Motor neuron (in vitro differentiated cells): ENCODE measurements at regions not wholly inside any gene's neighbourhood (a gene's known extent, or its start where the extent isn't known, plus 50 kb on each side); places are given as distances from the start of the nearest gene placed in this dataset.
"Not testable (repeated sequence)": the region's sequence is repeated elsewhere in the genome, so short reads cannot be mapped to it uniquely, and the experiment has no call there.

Experiments used
- ATAC-seq, 8 experiments: fragments of 200-7000 bp; cut with Tn5 transposase; replicated peaks in 6 of 8; 2 replicates each; pipeline ENCODE4 v1.8.0; 2021; ENCODE audit warnings: mild to moderate bottlenecking in 8 of 8, moderate library complexity in 8 of 8
- H3K27ac ChIP-seq, 2 donors: fragments of 250-450 bp; sonication (Bioruptor Pico); 2 replicates each; pipeline ENCODE4 v1.9.0; 2021; ENCODE audit warnings: antibody characterized with exemption in 2 of 2, mild to moderate bottlenecking in 2 of 2, moderate library complexity in 1 of 2
- H3K4me1 ChIP-seq, 2 donors: fragments of 250-450 bp; sonication (Bioruptor Pico); replicated peaks in 1 of 2; 2 replicates each; pipeline ENCODE4 v1.6.1; 2021; ENCODE audit warnings: antibody characterized with exemption in 2 of 2, mild to moderate bottlenecking in 2 of 2, moderate library complexity in 1 of 2
- H3K4me3 ChIP-seq, 5 donors: fragments of 250-450 bp; sonication (Bioruptor Pico); 2 replicates each; pipeline ENCODE4 v1.9.0; 2021; ENCODE audit warnings: antibody characterized with exemption in 5 of 5, mild to moderate bottlenecking in 5 of 5, moderate library complexity in 4 of 5
- WGBS, 10 experiments: fragments of 450-650 bp; shearing (Covaris generic); methylation state at CpG; one replicate each; pipeline ENCODE4 v1.0.0; 2022; 5-methylcytosine and 5-hydroxymethylcytosine counted together
- in situ Hi-C, 9 experiments: fragments of 400-800 bp; cut with MboI; loops; one replicate each; pipeline ENCODE4 v1.15.0; 2021; ENCODE audit warnings: low sequenced_read_pairs in 9 of 9, low pct_unique_long_range_greater_than_20kb in 2 of 9; ENCODE audit not compliant: unreplicated experiment in 9 of 9

GRCh38 chr16:70014915-70015314 is 63.8 kb downstream of the CLEC18A start:
- H3K4me3 ChIP-seq, H3K4me1 ChIP-seq, in situ Hi-C loops, H3K27ac ChIP-seq: not testable (repeated sequence)
- 83 to 100% (median 97%) methylated on average over 1 to 5 of the region's 6 CpGs; no CpG with 5 or more reads in 4 of the 10 experiments for WGBS, 10 experiments
- peak in 3 of 8 experiments; percentile 24 to 94 (median 89) for ATAC-seq

- peak in 2 of 8 experiments; percentile 34 to 46 for ATAC-seq
- H3K4me3 ChIP-seq, H3K4me1 ChIP-seq, in situ Hi-C loops, H3K27ac ChIP-seq: not testable (repeated sequence)
- WGBS, 10 experiments: 60% methylated on average over 1 of the region's 5 CpGs; no CpG with 5 or more reads in 8 of the 10 experiments
These were observed 65.6 kb downstream of the CLEC18A start for GRCh38 chr16:70016751-70017150.

GRCh38 chr16:70018254-70018653 is 67.1 kb downstream of the CLEC18A start:
- Histone ChIP-seq H3K4me1 (no peaks in the 10 kb centered on the region), H3K4me3 (no peak overlapping the region), H3K27ac (no peak overlapping the region)
- 30 to 56% (median 43%) methylated on average over 1 to 6 of the region's 6 CpGs; no CpG with 5 or more reads in 3 of the 10 experiments for WGBS, 10 experiments
- peak in 4 of 8 experiments; percentile 32 to 97 (median 56) for ATAC-seq
- in situ Hi-C loops: no loop called here

- H3K4me1 ChIP-seq, H3K4me3 ChIP-seq, in situ Hi-C loops, H3K27ac ChIP-seq: not testable (repeated sequence)
- WGBS, 10 experiments: 20 to 93% (median 79%) methylated on average over 1 to 4 of the region's 5 CpGs; no CpG with 5 or more reads in 4 of the 10 experiments
- peak in 2 of 8 experiments; percentile 9 to 18 for ATAC-seq
These were observed 72.1 kb downstream of the CLEC18A start for GRCh38 chr16:70023207-70023606.

- H3K4me1 ChIP-seq, H3K27ac ChIP-seq, H3K4me3 ChIP-seq, ATAC-seq, in situ Hi-C loops: not testable (repeated sequence)
- WGBS, 10 experiments: 73 to 100% (median 94%) methylated on average over 1 to 5 of the region's 5 CpGs; no CpG with 5 or more reads in 7 of the 10 experiments
These were observed 72.8 kb downstream of the CLEC18A start for GRCh38 chr16:70023956-70024355.

- H3K4me1 ChIP-seq, in situ Hi-C loops, H3K4me3 ChIP-seq, H3K27ac ChIP-seq: not testable (repeated sequence)
- peak; percentile 28 to 91 (median 64) for ATAC-seq
- 0 to 100% (median 83%) methylated on average over 1 to 4 of the region's 8 CpGs; no CpG with 5 or more reads in 3 of the 10 experiments for WGBS, 10 experiments
These were observed 75.2 kb downstream of the CLEC18A start for GRCh38 chr16:70026165-70026854.

- in situ Hi-C loops, H3K4me1 ChIP-seq, H3K27ac ChIP-seq, ATAC-seq, H3K4me3 ChIP-seq: not testable (repeated sequence)
- WGBS, 10 experiments: 92% methylated on average over 4 of the region's 10 CpGs; no CpG with 5 or more reads in 9 of the 10 experiments
These were observed 81.2 kb upstream of the PDPR start for GRCh38 chr16:70032906-70033305.

- in situ Hi-C loops, H3K27ac ChIP-seq, H3K4me1 ChIP-seq, H3K4me3 ChIP-seq: not testable (repeated sequence)
- whole genome bisulfite sequencing, 10 experiments: no CpG with 5 or more reads among the region's 3 CpGs
- ATAC-seq: peak in 1 of 8 experiments; percentile 24
These were observed 76.2 kb upstream of the PDPR start for GRCh38 chr16:70037913-70038312.

- H3K4me3 ChIP-seq, H3K4me1 ChIP-seq, H3K27ac ChIP-seq, in situ Hi-C loops: not testable (repeated sequence)
- WGBS, 10 experiments: 57 to 100% (median 92%) methylated on average over 2 to 4 of the region's 5 CpGs; no CpG with 5 or more reads in 2 of the 10 experiments
- ATAC-seq: peak in 2 of 8 experiments; percentile 39 to 52
These were observed 73.6 kb upstream of the PDPR start for GRCh38 chr16:70040554-70040953.

GRCh38 chr16:70043538-70044067 is 70.5 kb upstream of the PDPR start:
- 80 to 100% (median 93%) methylated on average over 1 to 3 of the region's 7 CpGs; no CpG with 5 or more reads in 5 of the 10 experiments for WGBS, 10 experiments
- H3K27ac ChIP-seq, ATAC-seq, in situ Hi-C loops, H3K4me1 ChIP-seq, H3K4me3 ChIP-seq: not testable (repeated sequence)

GRCh38 chr16:70046560-70046959 is 67.6 kb upstream of the PDPR start:
- H3K4me3 ChIP-seq, in situ Hi-C loops, H3K4me1 ChIP-seq, ATAC-seq, H3K27ac ChIP-seq: not testable (repeated sequence)
- no CpG with 5 or more reads among the region's 3 CpGs for WGBS, 10 experiments

GRCh38 chr16:70048083-70048482 is 66.0 kb upstream of the PDPR start:
- H3K4me3 ChIP-seq, in situ Hi-C loops, ATAC-seq, H3K27ac ChIP-seq, H3K4me1 ChIP-seq: not testable (repeated sequence)
- WGBS, 10 experiments: 51 to 100% (median 75%) methylated on average over 1 to 3 of the region's 3 CpGs; no CpG with 5 or more reads in 5 of the 10 experiments

GRCh38 chr16:70058056-70058455 is 56.1 kb upstream of the PDPR start:
- no CpG with 5 or more reads among the region's 2 CpGs for WGBS, 10 experiments
- in situ Hi-C loops, H3K4me3 ChIP-seq, H3K4me1 ChIP-seq, H3K27ac ChIP-seq: not testable (repeated sequence)
- peak in 1 of 8 experiments; percentile 53 for ATAC-seq
